H4 (cell line): ENCODE measurements at regions not wholly inside any gene's neighbourhood (a gene's known extent, or its start where the extent isn't known, plus 50 kb on each side); places are given as distances from the start of the nearest gene placed in this dataset.

ENCODE experiments used
- DNase-seq: peaks from one replicate; pipeline ENCODE4 v3.0.0-alpha.2; 2015; ENCODE audit warnings: low spot score

DNA sequence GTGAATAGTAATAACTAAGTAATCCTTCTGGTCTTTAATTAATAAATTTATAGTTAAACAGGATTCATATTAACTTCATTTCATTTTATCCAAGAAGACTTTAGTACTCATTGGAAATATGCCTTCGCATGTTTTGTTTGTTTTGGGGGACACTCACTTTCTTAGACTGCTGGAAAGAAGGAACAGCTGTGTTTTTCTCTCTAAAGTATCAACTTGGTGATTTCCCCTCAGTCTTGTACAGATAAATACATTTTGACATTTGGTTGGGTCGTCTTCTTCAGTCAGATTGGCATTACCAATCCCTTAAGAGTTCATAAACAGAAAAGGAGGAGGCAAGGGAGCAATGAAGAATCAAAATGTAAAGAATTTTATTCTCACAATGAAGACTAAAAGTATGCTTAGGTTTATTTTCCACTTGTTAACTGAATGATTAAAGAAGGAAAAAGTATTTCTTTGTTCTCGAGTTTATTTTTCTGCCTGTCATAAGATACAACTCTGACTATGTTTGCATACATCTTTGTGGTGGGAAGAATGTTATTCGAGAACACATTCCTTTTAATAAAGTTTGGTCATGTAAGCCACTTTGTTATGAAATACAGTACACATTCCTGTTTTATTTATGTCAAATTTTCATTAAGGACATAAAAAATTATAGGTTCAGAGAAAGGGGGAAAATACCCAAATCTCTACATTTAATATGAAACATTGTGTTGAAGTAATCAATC, 140.2 kb downstream of the GMNC start:
- no peak for DNase-seq

DNA sequence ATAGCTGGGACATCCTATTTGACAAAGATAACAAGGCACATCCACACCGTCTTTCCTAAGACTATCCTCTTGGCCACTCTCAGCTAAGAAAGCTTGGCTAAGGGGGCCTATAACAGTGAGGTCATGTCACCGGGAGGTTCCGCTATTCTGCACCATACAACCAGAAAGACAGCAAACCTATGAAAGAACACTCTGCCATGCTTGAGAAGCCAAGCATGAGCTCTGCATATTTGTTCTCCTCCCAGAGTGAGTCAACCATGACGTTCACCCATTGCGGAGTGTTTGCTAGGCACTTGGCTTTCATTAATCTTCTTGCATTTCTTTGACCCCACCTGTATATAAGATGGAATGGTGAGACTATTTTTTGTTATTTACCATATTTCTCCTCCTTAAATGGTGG, 141.2 kb downstream of the GMNC start:
- DNase-seq = no peak

GRCh38 chr3:190718671-190719070, 143.8 kb downstream of the GMNC start:
- DNase-seq = peak; percentile 36

DNA sequence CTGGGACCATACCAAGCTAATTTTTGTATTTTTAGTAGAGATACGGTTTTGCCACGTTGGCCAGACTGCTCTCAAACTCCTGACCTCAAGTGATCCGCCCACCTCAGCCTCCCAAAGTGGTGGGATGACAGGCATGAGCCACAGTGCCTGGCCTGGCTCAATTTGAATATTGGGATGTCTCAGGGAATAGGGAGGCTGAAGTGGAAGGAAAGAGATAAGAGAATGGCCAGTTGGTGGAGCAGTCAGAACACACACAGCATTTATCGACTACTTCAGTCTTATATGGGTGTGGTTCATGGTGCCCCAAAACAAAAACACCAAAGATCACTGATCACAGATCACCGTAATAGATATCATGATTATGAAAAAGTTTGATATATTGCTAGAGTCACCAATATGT, 144.4 kb downstream of the GMNC start:
- peak; percentile 30 for DNase-seq

- DNase-seq = no peak
Observed at GRCh38 chr3:190716961-190717360, 145.5 kb downstream of the GMNC start.

DNA sequence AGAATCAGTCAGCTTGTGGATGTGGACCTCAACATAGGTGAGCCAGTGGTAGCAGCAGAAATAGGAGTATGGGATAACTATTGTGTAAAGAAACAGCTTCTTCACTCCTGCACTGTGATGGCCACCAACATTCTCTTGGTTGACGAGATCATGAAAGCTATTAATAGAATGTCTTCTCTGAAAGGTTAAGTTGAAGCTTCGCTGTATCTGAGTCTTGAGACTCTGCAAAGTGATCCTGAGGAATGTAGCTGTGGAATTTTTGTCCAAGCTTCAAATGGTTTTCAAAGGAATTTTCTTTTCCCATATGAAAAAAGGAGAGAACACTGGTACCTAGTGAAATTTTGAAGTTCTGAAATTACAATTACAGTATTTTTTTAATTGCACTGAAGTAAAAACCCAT, 146.3 kb downstream of the GMNC start:
- DNase-seq = no peak

DNA sequence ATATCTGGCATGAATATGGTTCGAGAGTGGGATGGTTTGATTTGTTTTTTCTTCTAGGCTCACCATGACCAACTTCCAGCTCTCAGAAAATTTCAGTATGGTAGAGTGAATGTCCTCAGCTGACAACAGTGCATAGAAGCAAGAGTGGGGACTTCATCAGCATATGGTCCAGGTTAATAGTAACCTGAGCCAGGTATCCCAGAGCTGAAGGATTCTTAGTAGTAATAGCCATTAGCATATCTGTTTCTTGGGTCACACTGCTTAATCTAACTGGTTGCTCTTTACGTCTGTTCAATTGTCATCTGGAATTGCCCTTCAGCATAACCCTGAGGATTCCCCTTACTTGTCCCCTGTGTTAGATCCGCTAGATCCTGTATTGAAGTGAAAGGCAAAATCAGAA, 151.8 kb downstream of the GMNC start:
- no peak for DNase-seq

- DNase-seq = no peak
Observed at GRCh38 chr3:190709351-190709773, 153.1 kb downstream of the GMNC start.
